HCT116 (cell line): ENCODE measurements at regions not wholly inside any gene's neighbourhood (a gene's known extent, or its start where the extent isn't known, plus 50 kb on each side); places are given as distances from the start of the nearest gene placed in this dataset.

Experiments used
- ATAC-seq: fragments of 200-7000 bp; cut with Tn5 transposase; 2 replicates; pipeline ENCODE4 v1.9.1; 2020; ENCODE audit warnings: mild to moderate bottlenecking, moderate library complexity
- BruUV-seq: library from RNA; stranded (reverse); fragments of 400-500 nt; replicated peaks from 2 replicates; lab custom pipeline; 2021; lab: Mats Ljungman, UMichigan
- CTCF ChIA-PET: fragments of 300-600 bp; sonication (Branson Sonifier 250); formaldehyde crosslinking; loops from one replicate; lab custom pipeline; 2021; ENCODE audit warnings: antibody characterized with exemption; lab: Charles Lee
- POLR2A ChIA-PET: fragments of 300-600, 350-600 bp; sonication (Branson Sonifier 250); formaldehyde crosslinking; loops from one replicate; lab custom pipeline; 2021; ENCODE audit warnings: antibody characterized with exemption; lab: Charles Lee
- RAD21 ChIA-PET, 2 experiments: fragments of 300-600 bp; sonication (Branson Sonifier 250); formaldehyde crosslinking; loops; one replicate each; lab custom pipeline; 2023; ENCODE audit warnings: low total read pairs in 2 of 2; ENCODE audit not compliant: uncharacterized antibody in 2 of 2, unreplicated experiment in 2 of 2, low non-redundant PET in 1 of 2; lab: Charles Lee
- DNase-seq: peaks from one replicate; pipeline ENCODE4 v3.0.0-alpha.2; 2010; ENCODE audit warnings: low read depth, low spot score
- H2AFZ ChIP-seq: fragments of 200-600 bp; shearing (Covaris generic), sonication (generic); 2 replicates; pipeline ENCODE4 v1.6.1; 2017; ENCODE audit warnings: low read depth, mixed run types, mixed read lengths, antibody characterized with exemption, low read length; ENCODE audit not compliant: poor library complexity, severe bottlenecking
- H3K27ac ChIP-seq: 2 replicates; pipeline ENCODE4 v1.5.1; 2012; ENCODE audit warnings: low read depth, low read length
- H3K27me3 ChIP-seq: fragments of 200-600 bp; sonication (generic); 2 replicates; pipeline ENCODE4 v1.6.1; 2016; ENCODE audit warnings: mixed run types, low read length, mixed read lengths; ENCODE audit not compliant: insufficient read depth
- H3K36me3 ChIP-seq, 2 experiments: fragments of 200-500 bp in 1 of 2; fragments of 200-600 bp in 1 of 2; sonication (Bioruptor generic) in 1 of 2; sonication (generic) in 1 of 2; 2 replicates each; pipeline versions ENCODE4 v1.5.1 to v1.6.1; 2014 to 2016; ENCODE audit warnings: low read length in 2 of 2, inconsistent platforms in 1 of 2, mixed read lengths in 1 of 2, mixed run types in 1 of 2; ENCODE audit not compliant: insufficient read depth in 2 of 2, control insufficient read depth in 1 of 2
- H3K4me1 ChIP-seq, 2 experiments: fragments of 200-600 bp in 1 of 2; sonication (generic) in 1 of 2; 2 replicates each; pipeline versions ENCODE4 v1.5.1 to v1.6.1; 2012 to 2017; ENCODE audit warnings: low read length in 2 of 2, inconsistent platforms in 1 of 2, mild to moderate bottlenecking in 1 of 2, mixed read lengths in 1 of 2, mixed run types in 1 of 2, moderate library complexity in 1 of 2; ENCODE audit not compliant: insufficient read depth in 2 of 2, control insufficient read depth in 1 of 2
- H3K4me2 ChIP-seq: fragments of 200-600 bp; sonication (generic); 2 replicates; pipeline ENCODE4 v1.6.1; 2017; ENCODE audit warnings: mixed run types, low read length, mixed read lengths
- H3K4me3 ChIP-seq, 2 experiments: fragments of 200-600 bp in 1 of 2; sonication (generic) in 1 of 2; replicated peaks in 1 of 2; 2 replicates each; pipeline ENCODE4 v1.5.1; 2011 to 2016; ENCODE audit warnings: low read length in 2 of 2, control low read depth in 1 of 2, low read depth in 1 of 2, mild to moderate bottlenecking in 1 of 2, mixed read lengths in 1 of 2, mixed run types in 1 of 2
- H3K79me2 ChIP-seq: fragments of 200-600 bp; sonication (generic); 2 replicates; pipeline ENCODE4 v1.6.1; 2017; ENCODE audit warnings: mild to moderate bottlenecking, mixed run types, low read length, moderate library complexity, mixed read lengths; ENCODE audit not compliant: insufficient read depth
- H3K9ac ChIP-seq: fragments of 200-600 bp; sonication (generic); 2 replicates; pipeline ENCODE4 v1.6.1; 2016; ENCODE audit warnings: low read length, mixed read lengths
- H3K9me2 ChIP-seq: fragments of 200-600 bp; sonication (generic), shearing (Covaris generic); 2 replicates; pipeline ENCODE4 v1.6.1; 2017; ENCODE audit warnings: mixed run types, mild to moderate bottlenecking, moderate library complexity; ENCODE audit not compliant: insufficient read depth
- H3K9me3 ChIP-seq, 2 experiments: fragments of 200-500 bp in 1 of 2; fragments of 200-600 bp in 1 of 2; sonication (Bioruptor generic) in 1 of 2; sonication (generic) in 1 of 2; 2 replicates each; pipeline ENCODE4 v1.6.1; 2014 to 2017; ENCODE audit warnings: low read length in 2 of 2, mixed read lengths in 2 of 2, inconsistent platforms in 1 of 2, low read depth in 1 of 2, mild to moderate bottlenecking in 1 of 2, mixed run types in 1 of 2, moderate library complexity in 1 of 2; ENCODE audit not compliant: control insufficient read depth in 1 of 2, insufficient read depth in 1 of 2
- H4K20me1 ChIP-seq: fragments of 200-600 bp; sonication (generic), shearing (Covaris generic); 2 replicates; pipeline ENCODE4 v1.6.1; 2017; ENCODE audit warnings: mixed run types, mild to moderate bottlenecking, moderate library complexity; ENCODE audit not compliant: insufficient read depth
- ATF3 ChIP-seq: IDR thresholded peaks from 2 replicates; pipeline ENCODE4 v1.6.1; 2012
- EGR1 ChIP-seq: IDR thresholded peaks from 2 replicates; pipeline ENCODE4 v1.6.1; 2012; ENCODE audit warnings: low read depth
- EZH2phosphoT487 ChIP-seq: fragments of 200-600 bp; IDR thresholded peaks from 2 replicates; pipeline ENCODE4 v1.6.1; 2018; ENCODE audit warnings: antibody characterized with exemption, borderline replicate concordance
- JUND ChIP-seq: IDR thresholded peaks from 2 replicates; pipeline ENCODE4 v1.6.1; 2012
- MAX ChIP-seq: IDR thresholded peaks from 2 replicates; pipeline ENCODE4 v1.6.1; 2012
- POLR2AphosphoS5 ChIP-seq: IDR thresholded peaks from 2 replicates; pipeline ENCODE4 v1.6.1; 2011; ENCODE audit warnings: mild to moderate bottlenecking, low read depth, low read length, moderate library complexity
- RAD21 ChIP-seq: IDR thresholded peaks from 2 replicates; pipeline ENCODE4 v1.6.1; 2012; ENCODE audit warnings: low read depth, mild to moderate bottlenecking
- TCF7L2 ChIP-seq: IDR thresholded peaks from 2 replicates; pipeline ENCODE4 v1.7.0; 2011; ENCODE audit warnings: borderline replicate concordance, inconsistent platforms; ENCODE audit not compliant: insufficient read depth, insufficient read length; ENCODE audit errors: extremely low read depth
- intact Hi-C: fragments of 100-400 bp; cut with micrococcal nuclease; formaldehyde crosslinking; loops from 2 replicates; pipeline ENCODE4 v1.10.0; 2022
- TF ChIP-seq, protein P1 (sequence below), 3 experiments: fragments of 200-600 bp in 1 of 3; sonication (generic) in 1 of 3; IDR thresholded peaks in 2 of 3; conservative IDR thresholded peaks in 1 of 3; 2 replicates each; pipeline ENCODE4 v1.5.1; 2012 to 2017; ENCODE audit warnings: low read depth in 2 of 3, low read length in 2 of 3, antibody characterized with exemption in 1 of 3, borderline replicate concordance in 1 of 3, control low read depth in 1 of 3, mild to moderate bottlenecking in 1 of 3, mixed read lengths in 1 of 3, mixed run types in 1 of 3, moderate library complexity in 1 of 3; ENCODE audit not compliant: insufficient read depth in 1 of 3

DNA sequence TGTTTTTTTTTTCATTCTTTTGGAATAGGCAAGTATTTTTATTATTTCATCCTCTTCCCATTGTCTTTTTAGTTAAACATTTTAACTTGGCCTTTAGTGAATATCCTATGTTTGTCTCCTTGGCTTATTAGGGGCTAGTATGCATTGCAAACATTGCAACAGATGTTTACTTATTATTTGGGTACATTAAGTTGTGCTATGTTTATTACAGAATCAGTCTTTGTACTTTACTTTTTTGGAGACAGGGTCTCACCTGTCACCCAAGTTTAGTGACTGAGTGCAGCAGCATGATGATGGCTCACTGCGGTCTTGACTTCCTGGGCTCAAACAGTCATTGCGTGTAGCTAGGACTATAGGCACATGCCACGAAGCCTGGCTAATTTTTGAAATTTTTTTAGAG, 51.1 kb upstream of the NUDT6 start:
- H3K9me3 ChIP-seq = peaks cover 7 to 13% of the 10 kb centered on the region in 2 experiments; a peak in 3 of 4 replicates
- ChIA-PET CTCF (no interaction called here), POLR2A (no interaction called here), RAD21 (no interaction called here)
- peaks cover 8% of the 10 kb centered on the region; the same call in 1 of the 2 replicates for H3K79me2 ChIP-seq
- H3K9ac ChIP-seq = no peak overlapping the region
- intact Hi-C loops = no loop called here
- no peaks in the 10 kb centered on the region for H4K20me1 ChIP-seq
- H3K27ac ChIP-seq = no peak overlapping the region
- H3K36me3 ChIP-seq = peaks cover 0 to 20% of the 10 kb centered on the region in 2 experiments; a peak in 1 of 4 replicates
- TF ChIP-seq JUND (no peak), ATF3 (no peak), POLR2AphosphoS5 (no peak), EGR1 (no peak), RAD21 (no peak), TCF7L2 (no peak), EZH2phosphoT487 (no peak), MAX (no peak)
- TF ChIP-seq, protein P1, sequence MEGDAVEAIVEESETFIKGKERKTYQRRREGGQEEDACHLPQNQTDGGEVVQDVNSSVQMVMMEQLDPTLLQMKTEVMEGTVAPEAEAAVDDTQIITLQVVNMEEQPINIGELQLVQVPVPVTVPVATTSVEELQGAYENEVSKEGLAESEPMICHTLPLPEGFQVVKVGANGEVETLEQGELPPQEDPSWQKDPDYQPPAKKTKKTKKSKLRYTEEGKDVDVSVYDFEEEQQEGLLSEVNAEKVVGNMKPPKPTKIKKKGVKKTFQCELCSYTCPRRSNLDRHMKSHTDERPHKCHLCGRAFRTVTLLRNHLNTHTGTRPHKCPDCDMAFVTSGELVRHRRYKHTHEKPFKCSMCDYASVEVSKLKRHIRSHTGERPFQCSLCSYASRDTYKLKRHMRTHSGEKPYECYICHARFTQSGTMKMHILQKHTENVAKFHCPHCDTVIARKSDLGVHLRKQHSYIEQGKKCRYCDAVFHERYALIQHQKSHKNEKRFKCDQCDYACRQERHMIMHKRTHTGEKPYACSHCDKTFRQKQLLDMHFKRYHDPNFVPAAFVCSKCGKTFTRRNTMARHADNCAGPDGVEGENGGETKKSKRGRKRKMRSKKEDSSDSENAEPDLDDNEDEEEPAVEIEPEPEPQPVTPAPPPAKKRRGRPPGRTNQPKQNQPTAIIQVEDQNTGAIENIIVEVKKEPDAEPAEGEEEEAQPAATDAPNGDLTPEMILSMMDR (IDR thresholded peaks at IDR 0.05 in 2 of 3, conservative IDR thresholded peaks at IDR 0.05 in 1 of 3; ENCODE audit: borderline replicate concordance in 1 of 3, insufficient read depth in 1 of 3, low read depth in 2 of 3, low read length in 2 of 3) = no peak
- no peaks in the 10 kb centered on the region for H3K4me1 ChIP-seq
- BruUV-seq = no TSS peak
- DNase-seq (no peak), ATAC-seq (no peak)
- H3K4me2 ChIP-seq = no peak overlapping the region
- H3K27me3 ChIP-seq = no peaks in the 10 kb centered on the region
- H3K4me3 ChIP-seq = no peak overlapping the region
- H3K9me2 ChIP-seq = no peaks in the 10 kb centered on the region
- H2AFZ ChIP-seq = no peak overlapping the region
